Gastrocnemius medialis (tissue), 4 donors: ENCODE measurements at regions not wholly inside any gene's neighbourhood (a gene's known extent, or its start where the extent isn't known, plus 50 kb on each side); places are given as distances from the start of the nearest gene placed in this dataset.

Source experiments
- ATAC-seq, 2 donors: fragments of 150-250 bp; one replicate each; pipeline ENCODE4 v1.9.1; 2016
- DNase-seq, 2 donors: peaks; one replicate each; pipeline ENCODE4 v3.0.0-alpha.2; 2019
- H3K27ac ChIP-seq, 4 donors: fragments of 200-600 bp; sonication (generic); 1 replicate in 1 of 4; 2 replicates in 3 of 4; pipeline ENCODE4 v1.5.1; 2016 to 2018; ENCODE audit warnings: mild to moderate bottlenecking in 2 of 4, moderate library complexity in 1 of 4
- H3K27me3 ChIP-seq, 3 donors: fragments of 200-600 bp; sonication (generic) in 2 of 3; 1 replicate in 1 of 3; 2 replicates in 2 of 3; pipeline versions ENCODE4 v1.5.1 to v1.6.0; 2016 to 2019; ENCODE audit warnings: mild to moderate bottlenecking in 1 of 3, moderate library complexity in 1 of 3
- H3K36me3 ChIP-seq, 2 donors: fragments of 200-600 bp; sonication (generic) in 1 of 2; one replicate each; pipeline ENCODE4 v1.5.1; 2017 to 2018
- H3K4me1 ChIP-seq, 2 donors: fragments of 200-600 bp; sonication (generic) in 1 of 2; one replicate each; pipeline ENCODE4 v1.5.1; 2016 to 2017; ENCODE audit warnings: mild to moderate bottlenecking in 2 of 2
- H3K4me3 ChIP-seq, 4 donors: fragments of 200-600 bp; sonication (generic) in 3 of 4; 1 replicate in 1 of 4; 2 replicates in 3 of 4; pipeline ENCODE4 v1.5.1; 2016 to 2019; ENCODE audit warnings: mild to moderate bottlenecking in 2 of 4
- H3K9me3 ChIP-seq, 3 donors: fragments of 200-600 bp; sonication (generic) in 2 of 3; 1 replicate in 1 of 3; 2 replicates in 2 of 3; pipeline ENCODE4 v1.5.1; 2016 to 2019
- POLR2A ChIP-seq, 2 donors: fragments of 450-650 bp; IDR thresholded peaks; one replicate each; pipeline ENCODE4 v1.6.1; 2017; ENCODE audit warnings: antibody characterized with exemption in 2 of 2, mild to moderate bottlenecking in 2 of 2, moderate library complexity in 2 of 2
- in situ Hi-C, 4 donors: fragments of 200-750 bp; cut with MboI; loops; one replicate each; pipeline versions ENCODE4 v1.15.0 to v1.8.0; 2017; ENCODE audit warnings: low sequenced_read_pairs in 4 of 4
- intact Hi-C: fragments of 100-400 bp; cut with DNase I; formaldehyde crosslinking; loops from one replicate; pipeline ENCODE4 v1.15.1; 2023; ENCODE audit warnings: low total_unique reads
- TF ChIP-seq, protein P1 (sequence below), 5 experiments: fragments of 450-650 bp in 3 of 5; fragments of 200-600 bp in 2 of 5; sonication (generic) in 2 of 5; IDR thresholded peaks in 4 of 5; conservative IDR thresholded peaks in 1 of 5; 1 replicate in 4 of 5; 2 replicates in 1 of 5; pipeline ENCODE4 v1.5.1; 2016 to 2019; ENCODE audit warnings: antibody characterized with exemption in 5 of 5, mild to moderate bottlenecking in 3 of 5, moderate library complexity in 3 of 5

GRCh38 chr5:23269981-23270380 lies 237.4 kb upstream of the PRDM9 start:
- no peaks in the 10 kb centered on the region for H3K4me1 ChIP-seq
- H3K36me3 ChIP-seq = no peaks in the 10 kb centered on the region
- in situ Hi-C loops (no loop called here), intact Hi-C loops (no loop called here)
- H3K27ac ChIP-seq = no peak overlapping the region
- ATAC-seq (no peak), DNase-seq (no peak)
- no peaks in the 10 kb centered on the region for H3K27me3 ChIP-seq
- TF ChIP-seq, protein P1, sequence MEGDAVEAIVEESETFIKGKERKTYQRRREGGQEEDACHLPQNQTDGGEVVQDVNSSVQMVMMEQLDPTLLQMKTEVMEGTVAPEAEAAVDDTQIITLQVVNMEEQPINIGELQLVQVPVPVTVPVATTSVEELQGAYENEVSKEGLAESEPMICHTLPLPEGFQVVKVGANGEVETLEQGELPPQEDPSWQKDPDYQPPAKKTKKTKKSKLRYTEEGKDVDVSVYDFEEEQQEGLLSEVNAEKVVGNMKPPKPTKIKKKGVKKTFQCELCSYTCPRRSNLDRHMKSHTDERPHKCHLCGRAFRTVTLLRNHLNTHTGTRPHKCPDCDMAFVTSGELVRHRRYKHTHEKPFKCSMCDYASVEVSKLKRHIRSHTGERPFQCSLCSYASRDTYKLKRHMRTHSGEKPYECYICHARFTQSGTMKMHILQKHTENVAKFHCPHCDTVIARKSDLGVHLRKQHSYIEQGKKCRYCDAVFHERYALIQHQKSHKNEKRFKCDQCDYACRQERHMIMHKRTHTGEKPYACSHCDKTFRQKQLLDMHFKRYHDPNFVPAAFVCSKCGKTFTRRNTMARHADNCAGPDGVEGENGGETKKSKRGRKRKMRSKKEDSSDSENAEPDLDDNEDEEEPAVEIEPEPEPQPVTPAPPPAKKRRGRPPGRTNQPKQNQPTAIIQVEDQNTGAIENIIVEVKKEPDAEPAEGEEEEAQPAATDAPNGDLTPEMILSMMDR (IDR thresholded peaks at IDR 0.05 in 4 of 5, conservative IDR thresholded peaks at IDR 0.05 in 1 of 5) = no peak
- no peak for TF ChIP-seq POLR2A (IDR thresholded peaks at IDR 0.05)
- peaks cover 0 to 6% (median 0%) of the 10 kb centered on the region in 3 donors for H3K9me3 ChIP-seq
- H3K4me3 ChIP-seq = no peak overlapping the region

- Histone ChIP-seq H3K4me3 (no peak overlapping the region), H3K27ac (no peak overlapping the region), H3K36me3 (no peaks in the 10 kb centered on the region), H3K9me3 (no peaks in the 10 kb centered on the region), H3K4me1 (no peaks in the 10 kb centered on the region), H3K27me3 (no peaks in the 10 kb centered on the region)
- intact Hi-C loops = no loop called here
- DNase-seq (no peak), ATAC-seq (no peak)
- TF ChIP-seq POLR2A (IDR thresholded peaks at IDR 0.05) = no peak
- TF ChIP-seq, protein P1 (IDR thresholded peaks at IDR 0.05 in 4 of 5, conservative IDR thresholded peaks at IDR 0.05 in 1 of 5) = no peak
- in situ Hi-C loops = no loop called here
Observed at GRCh38 chr5:23268136-23268535, 239.3 kb upstream of the PRDM9 start.

GRCh38 chr5:23260621-23261020 lies 246.8 kb upstream of the PRDM9 start:
- H3K36me3 ChIP-seq = no peaks in the 10 kb centered on the region
- no peak overlapping the region for H3K27ac ChIP-seq
- H3K27me3 ChIP-seq = no peaks in the 10 kb centered on the region
- in situ Hi-C loops (no loop called here), intact Hi-C loops (no loop called here)
- H3K9me3 ChIP-seq = no peaks in the 10 kb centered on the region
- DNase-seq (no peak), ATAC-seq (no peak)
- H3K4me3 ChIP-seq = no peak overlapping the region
- H3K4me1 ChIP-seq = no peaks in the 10 kb centered on the region
- TF ChIP-seq POLR2A (IDR thresholded peaks at IDR 0.05) = no peak
- TF ChIP-seq, protein P1 (IDR thresholded peaks at IDR 0.05 in 4 of 5, conservative IDR thresholded peaks at IDR 0.05 in 1 of 5) = no peak

DNA sequence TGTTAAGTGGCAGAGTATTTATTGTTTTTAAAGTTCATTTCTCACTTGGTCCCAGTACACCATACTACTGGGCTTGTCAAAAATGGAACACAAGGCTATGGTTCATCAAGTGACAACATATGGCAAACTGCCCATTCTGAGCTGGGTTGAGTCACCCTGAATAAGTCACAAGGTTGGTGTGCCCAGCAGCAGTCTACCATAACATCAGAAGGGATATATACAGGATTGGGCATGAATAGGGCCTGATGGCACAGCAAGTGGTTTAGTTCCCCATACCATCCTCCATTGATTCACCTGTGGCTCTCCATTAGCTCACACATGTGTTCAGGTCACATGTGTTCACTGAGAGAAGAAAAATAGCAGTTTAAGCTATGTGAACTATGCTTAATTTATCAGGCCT lies 249.8 kb upstream of the PRDM9 start:
- no peak overlapping the region for H3K4me3 ChIP-seq
- intact Hi-C loops (no loop called here), in situ Hi-C loops (no loop called here)
- H3K27me3 ChIP-seq = no peaks in the 10 kb centered on the region
- no peak overlapping the region for H3K27ac ChIP-seq
- no peaks in the 10 kb centered on the region for H3K36me3 ChIP-seq
- ATAC-seq (no peak), DNase-seq (no peak)
- H3K9me3 ChIP-seq = no peaks in the 10 kb centered on the region
- TF ChIP-seq, protein P1 (IDR thresholded peaks at IDR 0.05 in 4 of 5, conservative IDR thresholded peaks at IDR 0.05 in 1 of 5) = no peak
- TF ChIP-seq POLR2A (IDR thresholded peaks at IDR 0.05) = no peak
- no peaks in the 10 kb centered on the region for H3K4me1 ChIP-seq

DNA sequence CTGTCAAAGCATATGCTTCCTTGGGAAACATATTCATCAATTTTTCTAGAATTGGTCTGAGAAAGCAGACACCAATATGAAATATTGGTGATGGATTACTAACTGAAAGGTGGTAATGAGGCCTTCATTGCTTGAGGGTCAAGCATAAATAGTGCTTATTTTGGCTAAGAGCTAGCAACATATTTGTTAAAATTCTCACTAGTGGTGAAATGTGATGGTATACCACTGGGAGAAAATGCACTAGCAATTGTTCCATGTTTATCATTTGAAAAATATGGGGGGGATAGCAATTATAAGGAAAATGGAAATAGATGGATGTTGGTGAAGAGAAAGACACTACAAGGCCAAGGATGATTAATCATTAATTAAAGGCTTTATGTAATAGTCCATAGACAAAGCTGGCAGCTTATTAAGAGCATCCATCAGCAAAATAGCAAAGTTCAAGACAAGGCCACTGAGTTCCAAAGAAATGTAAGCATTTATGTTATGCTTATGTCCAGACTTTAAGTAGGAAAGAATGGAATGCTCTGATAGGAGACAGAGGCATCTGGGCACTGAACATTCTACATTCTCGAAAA lies 253.7 kb upstream of the PRDM9 start:
- Histone ChIP-seq H3K36me3 (no peaks in the 10 kb centered on the region), H3K4me1 (no peaks in the 10 kb centered on the region), H3K27ac (no peak overlapping the region), H3K4me3 (no peak overlapping the region), H3K9me3 (no peaks in the 10 kb centered on the region), H3K27me3 (no peaks in the 10 kb centered on the region)
- in situ Hi-C loops = no loop called here
- intact Hi-C loops = no loop called here
- TF ChIP-seq POLR2A (IDR thresholded peaks at IDR 0.05) = no peak
- TF ChIP-seq, protein P1 (IDR thresholded peaks at IDR 0.05 in 4 of 5, conservative IDR thresholded peaks at IDR 0.05 in 1 of 5) = no peak
- ATAC-seq (no peak), DNase-seq (no peak)
